NT2/D1 (cell line): ENCODE measurements at regions not wholly inside any gene's neighbourhood (a gene's known extent, or its start where the extent isn't known, plus 50 kb on each side); places are given as distances from the start of the nearest gene placed in this dataset.

Experiments used
- DNase-seq: peaks from one replicate; pipeline ENCODE4 v3.0.0-alpha.2; 2011; ENCODE audit warnings: low read depth, low spot score
- H3K27me3 ChIP-seq: 2 replicates; pipeline ENCODE4 v1.6.0; 2011; ENCODE audit warnings: mild to moderate bottlenecking; ENCODE audit not compliant: insufficient read length, insufficient read depth
- H3K36me3 ChIP-seq: 2 replicates; pipeline ENCODE4 v1.6.1; 2011; ENCODE audit warnings: mild to moderate bottlenecking, low read length, mixed read lengths; ENCODE audit not compliant: insufficient read depth, insufficient read length
- H3K4me1 ChIP-seq: 2 replicates; pipeline ENCODE4 v1.5.1; 2011; ENCODE audit not compliant: insufficient read depth, insufficient read length
- H3K4me3 ChIP-seq: 2 replicates; pipeline ENCODE4 v1.5.1; 2011; ENCODE audit warnings: low read depth; ENCODE audit not compliant: insufficient read length
- H3K9ac ChIP-seq: 2 replicates; pipeline ENCODE4 v1.6.0; 2011; ENCODE audit warnings: low read depth; ENCODE audit not compliant: insufficient read length
- H3K9me3 ChIP-seq: 2 replicates; pipeline ENCODE4 v1.5.1; 2011; ENCODE audit warnings: mild to moderate bottlenecking, low read length; ENCODE audit not compliant: insufficient read depth
- SUZ12 ChIP-seq: IDR thresholded peaks from 2 replicates; pipeline ENCODE4 v1.6.1; 2011; ENCODE audit not compliant: insufficient read length, insufficient read depth; ENCODE audit errors: extremely low read depth
- YY1 ChIP-seq: IDR thresholded peaks from 2 replicates; pipeline ENCODE4 v1.6.1; 2011; ENCODE audit not compliant: insufficient read length, insufficient read depth
- ZNF274 ChIP-seq: IDR thresholded peaks from 2 replicates; pipeline ENCODE4 v1.6.1; 2011; ENCODE audit warnings: mild to moderate bottlenecking, low read depth, low read length

- Histone ChIP-seq H3K27me3 (no peaks in the 10 kb centered on the region), H3K36me3 (no peaks in the 10 kb centered on the region), H3K4me3 (no peak overlapping the region), H3K4me1 (no peaks in the 10 kb centered on the region), H3K9me3 (no peaks in the 10 kb centered on the region; the same call in 1 of the 2 replicates), H3K9ac (no peak overlapping the region)
- TF ChIP-seq ZNF274: no peak
- TF ChIP-seq SUZ12: no peak
- TF ChIP-seq YY1: no peak
- no peak for DNase-seq
Measured at GRCh38 chr5:40066616-40067015, 613.1 kb upstream of the PTGER4 start.

- no peaks in the 10 kb centered on the region for H3K9me3 ChIP-seq
- H3K9ac ChIP-seq: no peak overlapping the region
- no peaks in the 10 kb centered on the region for H3K36me3 ChIP-seq
- no peak for DNase-seq
- H3K4me1 ChIP-seq: no peaks in the 10 kb centered on the region
- no peak for TF ChIP-seq YY1
- no peak for TF ChIP-seq SUZ12
- TF ChIP-seq ZNF274: no peak
- no peaks in the 10 kb centered on the region for H3K27me3 ChIP-seq
- no peak overlapping the region for H3K4me3 ChIP-seq
Measured at GRCh38 chr5:40052808-40053207, 626.9 kb upstream of the PTGER4 start.

GRCh38 chr5:40046792-40047191 is 622.0 kb upstream of the DAB2 start:
- TF ChIP-seq ZNF274 (no peak), SUZ12 (no peak), YY1 (no peak)
- Histone ChIP-seq H3K4me1 (no peaks in the 10 kb centered on the region), H3K36me3 (no peaks in the 10 kb centered on the region), H3K9me3 (no peaks in the 10 kb centered on the region), H3K27me3 (no peaks in the 10 kb centered on the region), H3K4me3 (no peak overlapping the region), H3K9ac (no peak overlapping the region)
- no peak for DNase-seq

GRCh38 chr5:40045429-40045828 is 620.6 kb upstream of the DAB2 start:
- H3K9me3 ChIP-seq: no peaks in the 10 kb centered on the region
- DNase-seq: no peak
- TF ChIP-seq SUZ12 (no peak), YY1 (no peak), ZNF274 (no peak)
- H3K27me3 ChIP-seq: no peaks in the 10 kb centered on the region
- no peak overlapping the region for H3K4me3 ChIP-seq
- no peaks in the 10 kb centered on the region for H3K4me1 ChIP-seq
- H3K36me3 ChIP-seq: no peaks in the 10 kb centered on the region
- H3K9ac ChIP-seq: no peak overlapping the region

GRCh38 chr5:40043916-40044315 is 619.1 kb upstream of the DAB2 start:
- Histone ChIP-seq H3K36me3 (no peaks in the 10 kb centered on the region), H3K9me3 (no peaks in the 10 kb centered on the region), H3K4me3 (no peak overlapping the region), H3K27me3 (no peaks in the 10 kb centered on the region), H3K9ac (no peak overlapping the region), H3K4me1 (no peaks in the 10 kb centered on the region)
- no peak for DNase-seq
- no peak for TF ChIP-seq YY1
- no peak for TF ChIP-seq SUZ12
- TF ChIP-seq ZNF274: no peak

GRCh38 chr5:40041452-40041851 is 616.7 kb upstream of the DAB2 start:
- Histone ChIP-seq H3K27me3 (no peaks in the 10 kb centered on the region), H3K4me1 (no peaks in the 10 kb centered on the region), H3K36me3 (no peaks in the 10 kb centered on the region), H3K9me3 (no peaks in the 10 kb centered on the region), H3K4me3 (no peak overlapping the region), H3K9ac (no peak overlapping the region)
- TF ChIP-seq SUZ12 (no peak), YY1 (no peak), ZNF274 (no peak)
- DNase-seq: no peak

- no peaks in the 10 kb centered on the region for H3K4me1 ChIP-seq
- DNase-seq: no peak
- H3K36me3 ChIP-seq: no peaks in the 10 kb centered on the region
- TF ChIP-seq ZNF274 (no peak), SUZ12 (no peak), YY1 (no peak)
- H3K9ac ChIP-seq: no peak overlapping the region
- no peaks in the 10 kb centered on the region for H3K27me3 ChIP-seq
- no peaks in the 10 kb centered on the region for H3K9me3 ChIP-seq
- no peak overlapping the region for H3K4me3 ChIP-seq
Measured at GRCh38 chr5:40037713-40038112, 612.9 kb upstream of the DAB2 start.
